H9 (cell line): ENCODE measurements at regions not wholly inside any gene's neighbourhood (a gene's known extent, or its start where the extent isn't known, plus 50 kb on each side); places are given as distances from the start of the nearest gene placed in this dataset.
"Not testable (repeated sequence)": the region's sequence is repeated elsewhere in the genome, so short reads cannot be mapped to it uniquely, and the experiment has no call there.

Experiments
- DNase-seq: peaks from one replicate; pipeline ENCODE4 v3.0.0-alpha.2; 2017
- H2AFZ ChIP-seq: one replicate; pipeline ENCODE4 v1.6.1; 2013; ENCODE audit warnings: mild to moderate bottlenecking, low read length, control low read depth, moderate library complexity
- H2AK5ac ChIP-seq: 2 replicates; pipeline ENCODE4 v1.6.1; 2013; ENCODE audit warnings: low read length, control low read depth, mixed read lengths; ENCODE audit not compliant: insufficient read length
- H2BK120ac ChIP-seq: one replicate; pipeline ENCODE4 v1.6.1; 2013; ENCODE audit warnings: low read depth, mild to moderate bottlenecking, low read length, control low read depth, inconsistent platforms; ENCODE audit not compliant: poor library complexity, severe bottlenecking
- H2BK12ac ChIP-seq: 2 replicates; pipeline ENCODE4 v1.6.1; 2013; ENCODE audit warnings: low read length, control low read depth, mixed read lengths, low read depth; ENCODE audit not compliant: insufficient read length
- H2BK15ac ChIP-seq: 2 replicates; pipeline ENCODE4 v1.6.1; 2013; ENCODE audit warnings: low read depth, low read length, control low read depth
- H2BK20ac ChIP-seq: one replicate; pipeline ENCODE4 v1.6.1; 2013; ENCODE audit warnings: low read depth, mild to moderate bottlenecking, low read length, control low read depth, inconsistent platforms; ENCODE audit not compliant: poor library complexity, severe bottlenecking
- H2BK5ac ChIP-seq: 2 replicates; pipeline ENCODE4 v1.6.1; 2013; ENCODE audit warnings: low read length, control low read depth, mixed read lengths; ENCODE audit not compliant: insufficient read length
- H3K14ac ChIP-seq: 2 replicates; pipeline ENCODE4 v1.6.1; 2013; ENCODE audit warnings: low read length, control low read depth; ENCODE audit not compliant: insufficient read depth
- H3K18ac ChIP-seq: 2 replicates; pipeline ENCODE4 v1.6.1; 2013; ENCODE audit warnings: low read depth, mild to moderate bottlenecking, mixed read lengths, low read length, control low read depth; ENCODE audit not compliant: insufficient read length
- H3K23ac ChIP-seq: 2 replicates; pipeline ENCODE4 v1.6.1; 2013; ENCODE audit warnings: low read length, control low read depth, mixed read lengths, low read depth; ENCODE audit not compliant: insufficient read length
- H3K23me2 ChIP-seq: 2 replicates; pipeline ENCODE4 v1.6.1; 2013; ENCODE audit warnings: low read depth, mild to moderate bottlenecking, mixed read lengths, low read length, control low read depth; ENCODE audit not compliant: insufficient read length, poor library complexity, severe bottlenecking
- H3K27ac ChIP-seq: 2 replicates; pipeline ENCODE4 v1.5.1; 2013; ENCODE audit warnings: low read length, control low read depth, mixed read lengths, low read depth; ENCODE audit not compliant: insufficient read length
- H3K27me3 ChIP-seq: 2 replicates; pipeline ENCODE4 v1.6.1; 2013; ENCODE audit warnings: low read length, control low read depth, inconsistent platforms; ENCODE audit not compliant: insufficient read depth
- H3K4ac ChIP-seq: 2 replicates; pipeline ENCODE4 v1.6.1; 2013; ENCODE audit warnings: low read depth, mild to moderate bottlenecking, control low read depth, inconsistent platforms, low read length, moderate library complexity
- H3K4me1 ChIP-seq: 2 replicates; pipeline ENCODE4 v1.6.1; 2013; ENCODE audit warnings: low read length, control low read depth, inconsistent platforms; ENCODE audit not compliant: insufficient read depth
- H3K4me2 ChIP-seq: 2 replicates; pipeline ENCODE4 v1.6.1; 2013; ENCODE audit warnings: low read length, control low read depth, mixed read lengths; ENCODE audit not compliant: insufficient read length, insufficient read depth
- H3K56ac ChIP-seq: 2 replicates; pipeline ENCODE4 v1.6.1; 2013; ENCODE audit warnings: low read depth, mild to moderate bottlenecking, mixed read lengths, low read length, control low read depth; ENCODE audit not compliant: insufficient read length
- H3K79me1 ChIP-seq: 2 replicates; pipeline ENCODE4 v1.6.1; 2013; ENCODE audit warnings: low read depth, mild to moderate bottlenecking, moderate library complexity, low read length, control low read depth, inconsistent platforms; ENCODE audit not compliant: insufficient read depth, poor library complexity, severe bottlenecking
- H3K79me2 ChIP-seq: 2 replicates; pipeline ENCODE4 v1.6.1; 2013; ENCODE audit warnings: low read length, control low read depth, inconsistent platforms; ENCODE audit not compliant: insufficient read depth
- H3K9ac ChIP-seq: 2 replicates; pipeline ENCODE4 v1.6.1; 2013; ENCODE audit warnings: low read length, control low read depth, mixed read lengths; ENCODE audit not compliant: insufficient read length; ENCODE audit errors: extremely low read depth
- H3K9me3 ChIP-seq: one replicate; pipeline ENCODE4 v1.6.1; 2013; ENCODE audit warnings: low read depth, low read length, inconsistent platforms; ENCODE audit not compliant: control insufficient read depth
- H3T11ph ChIP-seq: one replicate; pipeline ENCODE4 v1.6.1; 2013; ENCODE audit warnings: mild to moderate bottlenecking, low read length, control low read depth, inconsistent platforms
- H4K20me1 ChIP-seq: one replicate; pipeline ENCODE4 v1.6.1; 2013; ENCODE audit not compliant: control insufficient read depth, insufficient read length, insufficient read depth
- H4K5ac ChIP-seq: 2 replicates; pipeline ENCODE4 v1.6.1; 2013; ENCODE audit warnings: low read depth, mild to moderate bottlenecking, mixed read lengths, low read length, control low read depth; ENCODE audit not compliant: insufficient read length
- H4K8ac ChIP-seq: replicated peaks from 2 replicates; pipeline ENCODE4 v1.6.1; 2013; ENCODE audit warnings: low read length, control low read depth, mixed read lengths, low read depth; ENCODE audit not compliant: insufficient read length
- H4K91ac ChIP-seq: 2 replicates; pipeline ENCODE4 v1.6.1; 2013; ENCODE audit warnings: low read depth, mild to moderate bottlenecking, moderate library complexity, mixed read lengths, low read length, control low read depth; ENCODE audit not compliant: insufficient read length
- H3K27ac Mint-ChIP-seq, 3 experiments: 2 replicates in 2 of 3; 3 replicates in 1 of 3; pipeline ENCODE4 v1.8.0; 2020 to 2021; ENCODE audit warnings: mixed read lengths in 3 of 3, mild to moderate bottlenecking in 1 of 3, moderate library complexity in 1 of 3
- H3K27me3 Mint-ChIP-seq: 2 replicates; pipeline ENCODE4 v1.8.0; 2021; ENCODE audit warnings: low read depth, mild to moderate bottlenecking, moderate library complexity, mixed read lengths
- H3K36me3 Mint-ChIP-seq, 3 experiments: 2 replicates in 2 of 3; 3 replicates in 1 of 3; pipeline ENCODE4 v1.8.0; 2020 to 2021; ENCODE audit warnings: low read depth in 3 of 3, mixed read lengths in 3 of 3; ENCODE audit not compliant: insufficient read depth in 1 of 3
- H3K4me1 Mint-ChIP-seq, 2 experiments: 2 replicates each; pipeline ENCODE4 v1.8.0; 2020; ENCODE audit warnings: mixed read lengths in 2 of 2
- H3K4me3 Mint-ChIP-seq, 2 experiments: 2 replicates in 1 of 2; 3 replicates in 1 of 2; pipeline ENCODE4 v1.8.0; 2020 to 2021; ENCODE audit warnings: mild to moderate bottlenecking in 2 of 2, mixed read lengths in 2 of 2, moderate library complexity in 1 of 2
- H3K9me3 Mint-ChIP-seq, 2 experiments: 2 replicates in 1 of 2; 3 replicates in 1 of 2; pipeline ENCODE4 v1.8.0; 2020; ENCODE audit warnings: mild to moderate bottlenecking in 2 of 2, mixed read lengths in 2 of 2, moderate library complexity in 1 of 2
- WGBS: extraction: QIAGEN DNeasy Blood & Tissue Kit; methylation state at CpG from one replicate; pipeline ENCODE4 v1.1.7; 2013; ENCODE audit warnings: missing lambda C conversion rate, low lambda C conversion rate, mixed read lengths; ENCODE audit not compliant: insufficient read length; ENCODE audit errors: extremely low coverage; 5-methylcytosine and 5-hydroxymethylcytosine counted together

GRCh38 chr7:76712926-76713325 is 85.8 kb upstream of the POMZP3 start:
- not testable (repeated sequence) for H2BK5ac ChIP-seq, H2BK120ac ChIP-seq, H2AK5ac ChIP-seq, H2BK20ac ChIP-seq, H3K4me2 ChIP-seq, H3K9ac ChIP-seq, H4K20me1 ChIP-seq, H3K4me1 Mint-ChIP-seq, H3K14ac ChIP-seq, H2BK15ac ChIP-seq, H3K4ac ChIP-seq, H4K5ac ChIP-seq, H2BK12ac ChIP-seq, H3K27ac Mint-ChIP-seq, H2AFZ ChIP-seq, H4K8ac ChIP-seq, H3K23me2 ChIP-seq, H3K27ac ChIP-seq, H3K18ac ChIP-seq, H3K23ac ChIP-seq, H3K4me1 ChIP-seq, H3K27me3 ChIP-seq, H3K56ac ChIP-seq, H3K27me3 Mint-ChIP-seq, H3K9me3 ChIP-seq, H3K4me3 Mint-ChIP-seq, H3K79me2 ChIP-seq, H4K91ac ChIP-seq, H3K79me1 ChIP-seq, DNase-seq, H3T11ph ChIP-seq
- WGBS: no CpG with 5 or more reads among the region's 3 CpGs
- H3K9me3 Mint-ChIP-seq: peaks cover 18 to 22% of the 10 kb centered on the region in 2 experiments
- peaks cover 14% of the 10 kb centered on the region in 3 experiments for H3K36me3 Mint-ChIP-seq

DNA sequence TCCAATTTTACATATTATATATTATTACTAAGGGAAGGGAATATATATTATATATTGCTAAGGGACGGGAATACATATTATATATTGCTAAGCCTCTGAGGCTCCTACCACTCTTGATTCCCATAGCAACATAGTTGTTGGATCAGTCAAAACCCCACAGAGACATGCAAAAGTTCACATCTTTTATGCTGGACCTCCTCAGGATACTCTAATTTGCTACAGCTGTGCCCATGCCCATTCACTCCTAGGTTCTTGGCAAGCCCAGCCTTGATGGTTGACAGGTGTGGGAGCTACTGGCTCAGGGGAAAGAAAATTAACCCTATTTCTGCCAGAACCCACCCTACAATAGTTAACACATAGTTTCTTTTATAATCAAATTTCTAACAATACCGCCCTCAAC is 84.6 kb upstream of the POMZP3 start:
- H3K56ac ChIP-seq, H3K4ac ChIP-seq, H2BK12ac ChIP-seq, H4K20me1 ChIP-seq, H2BK120ac ChIP-seq, H3K23me2 ChIP-seq, H3K27me3 ChIP-seq, H2BK15ac ChIP-seq, H3T11ph ChIP-seq, H3K9ac ChIP-seq, H3K79me2 ChIP-seq, H4K8ac ChIP-seq, DNase-seq, H3K4me1 Mint-ChIP-seq, H3K14ac ChIP-seq, H2AFZ ChIP-seq, H3K4me1 ChIP-seq, H2BK20ac ChIP-seq, H3K79me1 ChIP-seq, H4K5ac ChIP-seq, H3K4me2 ChIP-seq, H3K27me3 Mint-ChIP-seq, H3K27ac Mint-ChIP-seq, H2BK5ac ChIP-seq, H3K18ac ChIP-seq, H3K27ac ChIP-seq, H3K9me3 ChIP-seq, H3K4me3 Mint-ChIP-seq, H2AK5ac ChIP-seq, H3K23ac ChIP-seq, H4K91ac ChIP-seq: not testable (repeated sequence)
- no CpG with 5 or more reads among the region's 2 CpGs for WGBS
- Mint-ChIP-seq H3K9me3 (peaks cover 9 to 12% of the 10 kb centered on the region in 2 experiments), H3K36me3 (peaks cover 8 to 14% (median 9%) of the 10 kb centered on the region in 3 experiments)
